ENCODE measurements at regions not wholly inside any gene's neighbourhood (a gene's known extent, or its start where the extent isn't known, plus 50 kb on each side); places are given as distances from the start of the nearest gene placed in this dataset.

DNA sequence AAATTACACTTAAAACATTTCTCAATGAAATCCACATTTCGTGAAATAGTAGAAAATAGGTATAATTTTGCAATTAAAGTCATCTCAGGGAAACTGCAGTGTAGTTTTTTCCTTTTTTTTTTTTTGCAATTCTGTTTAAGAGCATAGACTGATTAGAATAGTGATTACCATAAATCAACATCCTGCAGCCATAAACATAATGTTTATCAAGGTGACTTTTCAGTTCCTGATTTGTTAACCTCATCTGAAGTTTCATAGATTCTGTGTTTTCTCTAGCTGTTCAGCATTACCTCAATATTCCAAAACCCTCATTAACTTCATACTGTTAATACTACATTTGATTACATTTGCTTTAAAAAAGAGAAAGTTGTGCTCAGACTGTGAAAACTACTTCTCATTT, 286.3 kb upstream of the DACH1 start:
- Histone ChIP-seq H3K27ac (no peak overlapping the region), H3K36me3 (replicated peaks in 1 of 2) (no peaks in the 10 kb centered on the region), H3K9me3 (replicated peaks in 1 of 3) (no peaks in the 10 kb centered on the region), H3K4me3 (no peak overlapping the region), H3K4me1 (replicated peaks in 1 of 2) (no peaks in the 10 kb centered on the region), H3K27me3 (no peaks in the 10 kb centered on the region)
- TF ChIP-seq CTCF (IDR thresholded peaks at IDR 0.05), result no peak
- no peak for TF ChIP-seq POLR2A (IDR thresholded peaks at IDR 0.05)
- WGBS, 4 donors, result 76 to 93% (median 90%) methylated on average over 1 of the region's 1 CpG
- no peak for DNase-seq
- intact Hi-C loops (cut with DNase I), result no loop called here

- H3K27ac ChIP-seq, result no peak overlapping the region
- no peaks in the 10 kb centered on the region for H3K4me1 ChIP-seq (replicated peaks in 1 of 2)
- H3K36me3 ChIP-seq (replicated peaks in 1 of 2), result no peaks in the 10 kb centered on the region
- WGBS, 4 donors, result 51 to 61% (median 59%) methylated on average over 2 of the region's 2 CpGs
- no peak overlapping the region for H3K4me3 ChIP-seq
- DNase-seq, result no peak
- no peaks in the 10 kb centered on the region for H3K9me3 ChIP-seq (replicated peaks in 1 of 3)
- intact Hi-C loops (cut with DNase I), result no loop called here
- no peak for TF ChIP-seq POLR2A (IDR thresholded peaks at IDR 0.05)
- TF ChIP-seq CTCF (IDR thresholded peaks at IDR 0.05), result no peak
- H3K27me3 ChIP-seq, result no peaks in the 10 kb centered on the region
Observed at GRCh38 chr13:72151241-72151640, 284.2 kb upstream of the DACH1 start.

GRCh38 chr13:72150502-72150901, 283.5 kb upstream of the DACH1 start:
- Histone ChIP-seq H3K9me3 (replicated peaks in 1 of 3) (no peaks in the 10 kb centered on the region), H3K36me3 (replicated peaks in 1 of 2) (no peaks in the 10 kb centered on the region), H3K4me1 (replicated peaks in 1 of 2) (no peaks in the 10 kb centered on the region), H3K27me3 (no peaks in the 10 kb centered on the region), H3K4me3 (no peak overlapping the region), H3K27ac (no peak overlapping the region)
- intact Hi-C loops (cut with DNase I), result no loop called here
- no peak for TF ChIP-seq CTCF (IDR thresholded peaks at IDR 0.05)
- no peak for TF ChIP-seq POLR2A (IDR thresholded peaks at IDR 0.05)
- WGBS, 4 donors, result 81 to 89% (median 85%) methylated on average over 3 of the region's 3 CpGs
- DNase-seq, result no peak

DNA sequence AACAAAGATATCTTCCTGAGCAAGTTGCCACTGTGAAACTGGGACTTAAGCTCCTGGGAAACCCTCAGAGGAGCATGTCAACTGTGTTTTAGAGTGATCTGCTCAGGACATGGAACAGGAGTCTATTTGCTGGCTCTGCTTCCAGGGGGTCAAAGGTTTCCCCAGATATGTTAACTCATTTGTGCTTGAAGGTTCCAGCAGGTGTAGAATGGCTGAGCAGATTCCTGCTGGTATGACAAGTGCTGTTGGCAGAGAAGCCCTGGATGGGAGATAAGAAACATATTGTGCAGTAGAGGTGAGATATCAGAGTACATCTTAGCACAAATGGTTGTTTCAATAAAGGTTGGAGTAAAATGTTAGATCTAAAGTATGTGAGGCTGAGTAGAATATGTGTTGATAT, 282.7 kb upstream of the DACH1 start:
- intact Hi-C loops (cut with DNase I), result no loop called here
- Histone ChIP-seq H3K9me3 (replicated peaks in 1 of 3) (no peaks in the 10 kb centered on the region), H3K27ac (no peak overlapping the region), H3K4me1 (replicated peaks in 1 of 2) (no peaks in the 10 kb centered on the region), H3K4me3 (no peak overlapping the region), H3K27me3 (no peaks in the 10 kb centered on the region), H3K36me3 (replicated peaks in 1 of 2) (no peaks in the 10 kb centered on the region)
- no peak for DNase-seq
- no peak for TF ChIP-seq POLR2A (IDR thresholded peaks at IDR 0.05)
- no peak for TF ChIP-seq CTCF (IDR thresholded peaks at IDR 0.05)

Measured in adrenal gland (tissue), 9 donors.